GM12865 (cell line): ENCODE measurements at regions not wholly inside any gene's neighbourhood (a gene's known extent, or its start where the extent isn't known, plus 50 kb on each side); places are given as distances from the start of the nearest gene placed in this dataset.

ENCODE experiments used
- DNase-seq: peaks from one replicate; pipeline ENCODE4 v3.0.0; 2010; ENCODE audit warnings: low read depth
- H3K4me3 ChIP-seq: 2 replicates; pipeline ENCODE4 v1.5.1; 2011; ENCODE audit warnings: mild to moderate bottlenecking, low read depth, low read length, control low read depth
- CTCF ChIP-seq: IDR thresholded peaks from 2 replicates; pipeline ENCODE4 v1.5.1; 2011; ENCODE audit warnings: low read length, control low read depth, low read depth, inconsistent platforms; ENCODE audit not compliant: insufficient read depth; ENCODE audit errors: missing control alignments

GRCh38 chr4:98802770-98803198 is 126.1 kb downstream of the EIF4E start:
- no peak overlapping the region for H3K4me3 ChIP-seq
- no peak for TF ChIP-seq CTCF
- DNase-seq, result no peak

- no peak overlapping the region for H3K4me3 ChIP-seq
- DNase-seq, result no peak
- no peak for TF ChIP-seq CTCF
These were observed 127.6 kb downstream of the EIF4E start for GRCh38 chr4:98801259-98801725.

- no peak for DNase-seq
- no peak overlapping the region for H3K4me3 ChIP-seq
- no peak for TF ChIP-seq CTCF
These were observed 131.9 kb downstream of the EIF4E start for GRCh38 chr4:98796991-98797390.

- H3K4me3 ChIP-seq, result no peak overlapping the region
- DNase-seq, result no peak
- no peak for TF ChIP-seq CTCF
These were observed 134.2 kb downstream of the EIF4E start for GRCh38 chr4:98794565-98795205.

- no peak for TF ChIP-seq CTCF
- H3K4me3 ChIP-seq, result no peak overlapping the region
- DNase-seq, result no peak
These were observed 135.2 kb upstream of the TSPAN5 start for GRCh38 chr4:98793658-98794057.

- H3K4me3 ChIP-seq, result no peak overlapping the region
- TF ChIP-seq CTCF, result no peak
- DNase-seq, result no peak
These were observed 128.5 kb upstream of the TSPAN5 start for GRCh38 chr4:98786866-98787265.

- TF ChIP-seq CTCF, result no peak
- DNase-seq, result no peak
These were observed 126.7 kb upstream of the TSPAN5 start for GRCh38 chr4:98784947-98785706.

More at GRCh38 chr4:98784947-98785706, 126.7 kb upstream of the TSPAN5 start:
- no peak overlapping the region for H3K4me3 ChIP-seq
